ENCODE measurements at regions not wholly inside any gene's neighbourhood (a gene's known extent, or its start where the extent isn't known, plus 50 kb on each side); places are given as distances from the start of the nearest gene placed in this dataset.

- Histone ChIP-seq H3K27ac (no peak overlapping the region), H3K9me3 (no peaks in the 10 kb centered on the region), H3K27me3 (no peaks in the 10 kb centered on the region), H3K4me1 (no peaks in the 10 kb centered on the region), H3K4me3 (no peak overlapping the region), H3K36me3 (no peaks in the 10 kb centered on the region)
- TF ChIP-seq, protein P1, sequence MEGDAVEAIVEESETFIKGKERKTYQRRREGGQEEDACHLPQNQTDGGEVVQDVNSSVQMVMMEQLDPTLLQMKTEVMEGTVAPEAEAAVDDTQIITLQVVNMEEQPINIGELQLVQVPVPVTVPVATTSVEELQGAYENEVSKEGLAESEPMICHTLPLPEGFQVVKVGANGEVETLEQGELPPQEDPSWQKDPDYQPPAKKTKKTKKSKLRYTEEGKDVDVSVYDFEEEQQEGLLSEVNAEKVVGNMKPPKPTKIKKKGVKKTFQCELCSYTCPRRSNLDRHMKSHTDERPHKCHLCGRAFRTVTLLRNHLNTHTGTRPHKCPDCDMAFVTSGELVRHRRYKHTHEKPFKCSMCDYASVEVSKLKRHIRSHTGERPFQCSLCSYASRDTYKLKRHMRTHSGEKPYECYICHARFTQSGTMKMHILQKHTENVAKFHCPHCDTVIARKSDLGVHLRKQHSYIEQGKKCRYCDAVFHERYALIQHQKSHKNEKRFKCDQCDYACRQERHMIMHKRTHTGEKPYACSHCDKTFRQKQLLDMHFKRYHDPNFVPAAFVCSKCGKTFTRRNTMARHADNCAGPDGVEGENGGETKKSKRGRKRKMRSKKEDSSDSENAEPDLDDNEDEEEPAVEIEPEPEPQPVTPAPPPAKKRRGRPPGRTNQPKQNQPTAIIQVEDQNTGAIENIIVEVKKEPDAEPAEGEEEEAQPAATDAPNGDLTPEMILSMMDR (IDR thresholded peaks at IDR 0.05) = no peak
- TF ChIP-seq POLR2AphosphoS5 (IDR thresholded peaks at IDR 0.05) (no peak), POLR2A (IDR thresholded peaks at IDR 0.05) (no peak), EP300 (IDR thresholded peaks at IDR 0.05) (no peak)
- DNase-seq (ENCODE audit: low spot score in 2 of 2) = no peak
- 51% methylated on average over 5 of the region's 5 CpGs for WGBS
Observed at GRCh38 chr10:64312876-64313275, 791.7 kb downstream of the REEP3 start.

- DNase-seq (ENCODE audit: low spot score in 2 of 2) = no peak
- H3K27me3 ChIP-seq = no peaks in the 10 kb centered on the region
- WGBS = 52% methylated on average over 2 of the region's 2 CpGs
- no peaks in the 10 kb centered on the region for H3K9me3 ChIP-seq
- no peaks in the 10 kb centered on the region for H3K36me3 ChIP-seq
- TF ChIP-seq POLR2A (IDR thresholded peaks at IDR 0.05) = no peak
- TF ChIP-seq EP300 (IDR thresholded peaks at IDR 0.05) = no peak
- TF ChIP-seq POLR2AphosphoS5 (IDR thresholded peaks at IDR 0.05) = no peak
- TF ChIP-seq, protein P1 (IDR thresholded peaks at IDR 0.05) = no peak
- H3K4me1 ChIP-seq = no peaks in the 10 kb centered on the region
- H3K4me3 ChIP-seq = no peak overlapping the region
- no peak overlapping the region for H3K27ac ChIP-seq
Observed at GRCh38 chr10:64313967-64314366, 792.8 kb downstream of the REEP3 start.

- no peak for DNase-seq (ENCODE audit: low spot score in 2 of 2)
- TF ChIP-seq EP300 (IDR thresholded peaks at IDR 0.05) (no peak), POLR2A (IDR thresholded peaks at IDR 0.05) (no peak), POLR2AphosphoS5 (IDR thresholded peaks at IDR 0.05) (no peak)
- TF ChIP-seq, protein P1 (IDR thresholded peaks at IDR 0.05) = no peak
Observed at GRCh38 chr10:64316416-64316815, 795.2 kb downstream of the REEP3 start.

GRCh38 chr10:64316833-64317232 is 795.6 kb downstream of the REEP3 start:
- H3K27me3 ChIP-seq = no peaks in the 10 kb centered on the region
- H3K27ac ChIP-seq = no peak overlapping the region
- no peak for DNase-seq (ENCODE audit: low spot score in 2 of 2)
- no peaks in the 10 kb centered on the region for H3K9me3 ChIP-seq
- TF ChIP-seq EP300 (IDR thresholded peaks at IDR 0.05) (no peak), POLR2A (IDR thresholded peaks at IDR 0.05) (no peak), POLR2AphosphoS5 (IDR thresholded peaks at IDR 0.05) (no peak)
- TF ChIP-seq, protein P1 (IDR thresholded peaks at IDR 0.05) = no peak
- H3K4me3 ChIP-seq = no peak overlapping the region
- H3K4me1 ChIP-seq = no peaks in the 10 kb centered on the region
- H3K36me3 ChIP-seq = no peaks in the 10 kb centered on the region
- WGBS = 83% methylated on average over 3 of the region's 3 CpGs

More at GRCh38 chr10:64316416-64316815, 795.2 kb downstream of the REEP3 start:
- H3K36me3 ChIP-seq = no peaks in the 10 kb centered on the region
- WGBS = 7% methylated on average over 1 of the region's 1 CpG
- H3K27me3 ChIP-seq = no peaks in the 10 kb centered on the region
- no peak overlapping the region for H3K27ac ChIP-seq
- H3K4me1 ChIP-seq = no peaks in the 10 kb centered on the region
- H3K4me3 ChIP-seq = no peak overlapping the region
- H3K9me3 ChIP-seq = no peaks in the 10 kb centered on the region

DNA sequence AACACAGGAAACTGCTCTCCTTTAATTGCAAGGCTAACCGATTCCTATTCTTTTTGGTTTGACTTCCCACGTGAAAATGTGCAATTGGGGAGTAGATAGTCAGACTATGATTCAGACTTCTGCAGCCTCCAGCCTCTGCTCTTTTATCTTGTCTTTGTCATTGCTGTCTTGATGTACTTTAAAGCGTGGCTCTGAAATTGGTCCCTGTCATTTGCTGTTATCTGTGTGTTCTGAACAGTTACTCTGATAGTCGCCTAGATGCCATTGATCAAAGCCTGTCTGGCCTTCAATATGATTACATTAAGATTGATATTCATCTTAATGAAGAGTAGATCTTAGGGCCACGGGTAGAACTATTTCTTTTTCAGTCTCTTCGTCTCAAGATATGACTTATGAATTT is 799.2 kb downstream of the REEP3 start:
- Histone ChIP-seq H3K36me3 (no peaks in the 10 kb centered on the region), H3K27me3 (no peaks in the 10 kb centered on the region), H3K4me1 (no peaks in the 10 kb centered on the region), H3K9me3 (no peaks in the 10 kb centered on the region), H3K4me3 (no peak overlapping the region), H3K27ac (no peak overlapping the region)
- WGBS = 63% methylated on average over 6 of the region's 6 CpGs
- TF ChIP-seq POLR2AphosphoS5 (IDR thresholded peaks at IDR 0.05) = no peak
- TF ChIP-seq, protein P1 (IDR thresholded peaks at IDR 0.05) = no peak
- TF ChIP-seq POLR2A (IDR thresholded peaks at IDR 0.05) = no peak
- TF ChIP-seq EP300 (IDR thresholded peaks at IDR 0.05) = no peak
- no peak for DNase-seq (ENCODE audit: low spot score in 2 of 2)
